GM13976 (cell line): ENCODE measurements at regions not wholly inside any gene's neighbourhood (a gene's known extent, or its start where the extent isn't known, plus 50 kb on each side); places are given as distances from the start of the nearest gene placed in this dataset.

Experiments
- DNase-seq: peaks from one replicate; pipeline ENCODE4 v3.0.0; 2012; ENCODE audit warnings: low spot score
- in situ Hi-C: fragments of 300-500 bp; cut with MboI; formaldehyde crosslinking; loops from one replicate; pipeline ENCODE4 v1.12.0; 2022; ENCODE audit warnings: low sequenced_read_pairs, mixed read lengths, inconsistent platforms; ENCODE audit not compliant: unreplicated experiment
- TF ChIP-seq, protein P1 (sequence below): IDR thresholded peaks from 2 replicates; pipeline ENCODE4 v1.5.1; 2012; ENCODE audit warnings: borderline replicate concordance, mild to moderate bottlenecking; ENCODE audit not compliant: insufficient read depth; ENCODE audit errors: extremely low read depth, missing control alignments, control extremely low read depth

DNA sequence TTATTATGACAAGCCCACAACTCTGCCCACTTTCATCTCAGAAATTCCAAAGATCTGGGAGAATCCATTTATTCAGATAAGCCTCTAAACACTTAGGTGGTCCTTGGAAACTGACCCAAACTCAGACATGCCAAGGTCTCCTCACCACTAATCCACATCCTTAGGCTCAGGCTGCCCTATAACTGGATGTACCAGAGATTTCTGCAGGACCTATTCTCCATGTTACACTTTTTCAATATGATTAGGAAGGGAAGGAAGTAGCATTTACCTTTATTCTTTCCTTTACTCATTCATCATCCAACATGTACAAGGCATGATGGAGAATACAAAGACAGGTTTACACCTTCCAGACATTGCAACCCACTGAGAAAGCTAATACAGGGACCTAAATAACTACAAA, 145.9 kb upstream of the BMP4 start:
- TF ChIP-seq, protein P1, sequence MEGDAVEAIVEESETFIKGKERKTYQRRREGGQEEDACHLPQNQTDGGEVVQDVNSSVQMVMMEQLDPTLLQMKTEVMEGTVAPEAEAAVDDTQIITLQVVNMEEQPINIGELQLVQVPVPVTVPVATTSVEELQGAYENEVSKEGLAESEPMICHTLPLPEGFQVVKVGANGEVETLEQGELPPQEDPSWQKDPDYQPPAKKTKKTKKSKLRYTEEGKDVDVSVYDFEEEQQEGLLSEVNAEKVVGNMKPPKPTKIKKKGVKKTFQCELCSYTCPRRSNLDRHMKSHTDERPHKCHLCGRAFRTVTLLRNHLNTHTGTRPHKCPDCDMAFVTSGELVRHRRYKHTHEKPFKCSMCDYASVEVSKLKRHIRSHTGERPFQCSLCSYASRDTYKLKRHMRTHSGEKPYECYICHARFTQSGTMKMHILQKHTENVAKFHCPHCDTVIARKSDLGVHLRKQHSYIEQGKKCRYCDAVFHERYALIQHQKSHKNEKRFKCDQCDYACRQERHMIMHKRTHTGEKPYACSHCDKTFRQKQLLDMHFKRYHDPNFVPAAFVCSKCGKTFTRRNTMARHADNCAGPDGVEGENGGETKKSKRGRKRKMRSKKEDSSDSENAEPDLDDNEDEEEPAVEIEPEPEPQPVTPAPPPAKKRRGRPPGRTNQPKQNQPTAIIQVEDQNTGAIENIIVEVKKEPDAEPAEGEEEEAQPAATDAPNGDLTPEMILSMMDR: no peak
- no peak for DNase-seq
- in situ Hi-C loops: no loop called here

DNA sequence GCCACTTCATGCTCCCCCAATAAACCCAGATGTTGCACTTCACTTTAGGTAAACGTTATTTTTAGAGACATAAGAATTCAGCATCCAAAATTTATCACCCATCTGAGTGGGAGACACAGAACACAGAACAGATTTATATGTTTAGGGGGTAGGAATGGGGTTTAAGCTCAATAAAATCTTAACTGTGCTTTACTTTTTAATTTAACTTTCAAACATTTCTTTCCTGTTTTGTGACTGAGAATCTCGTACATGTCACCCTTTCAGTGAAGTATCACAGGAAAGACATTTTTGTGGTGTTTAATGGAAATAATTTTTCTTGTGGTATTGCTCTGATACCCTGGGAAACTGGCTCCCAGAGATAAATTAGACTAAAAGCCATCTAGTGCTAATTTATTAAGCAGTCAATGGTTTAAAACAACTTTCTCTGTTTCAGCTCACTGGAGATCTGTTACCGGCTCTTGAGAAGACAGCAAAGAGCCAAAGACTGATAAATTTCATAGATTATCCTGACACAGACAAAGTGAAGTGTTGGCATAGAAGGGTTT, 148.0 kb upstream of the BMP4 start:
- in situ Hi-C loops: no loop called here

GRCh38 chr14:54105406-54105805, 148.8 kb upstream of the BMP4 start:
- in situ Hi-C loops: no loop called here
- DNase-seq: no peak
- TF ChIP-seq, protein P1: no peak

More for the DNA sequence above, 148.0 kb upstream of the BMP4 start:
- TF ChIP-seq, protein P1: no peak
- no peak for DNase-seq

DNA sequence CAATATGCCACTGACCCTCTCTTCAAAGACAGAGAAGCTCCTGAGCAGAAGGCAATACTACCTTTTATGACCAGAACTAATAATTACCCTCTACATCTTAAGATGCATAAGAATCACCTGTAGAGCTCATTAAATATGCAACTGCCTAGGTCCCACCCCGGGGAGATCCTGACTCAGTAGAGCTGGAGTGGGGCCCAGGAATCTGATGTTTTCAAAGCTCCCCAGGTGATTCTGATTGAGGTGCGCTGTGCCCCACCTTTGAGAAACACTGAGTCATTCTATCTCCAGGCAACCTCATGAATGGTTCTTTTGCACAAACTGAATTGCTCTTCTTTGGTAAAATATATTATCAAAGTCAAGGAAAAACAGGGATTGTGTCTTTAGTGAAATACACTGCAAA, 149.3 kb upstream of the BMP4 start:
- in situ Hi-C loops: no loop called here
- TF ChIP-seq, protein P1: no peak
- no peak for DNase-seq

DNA sequence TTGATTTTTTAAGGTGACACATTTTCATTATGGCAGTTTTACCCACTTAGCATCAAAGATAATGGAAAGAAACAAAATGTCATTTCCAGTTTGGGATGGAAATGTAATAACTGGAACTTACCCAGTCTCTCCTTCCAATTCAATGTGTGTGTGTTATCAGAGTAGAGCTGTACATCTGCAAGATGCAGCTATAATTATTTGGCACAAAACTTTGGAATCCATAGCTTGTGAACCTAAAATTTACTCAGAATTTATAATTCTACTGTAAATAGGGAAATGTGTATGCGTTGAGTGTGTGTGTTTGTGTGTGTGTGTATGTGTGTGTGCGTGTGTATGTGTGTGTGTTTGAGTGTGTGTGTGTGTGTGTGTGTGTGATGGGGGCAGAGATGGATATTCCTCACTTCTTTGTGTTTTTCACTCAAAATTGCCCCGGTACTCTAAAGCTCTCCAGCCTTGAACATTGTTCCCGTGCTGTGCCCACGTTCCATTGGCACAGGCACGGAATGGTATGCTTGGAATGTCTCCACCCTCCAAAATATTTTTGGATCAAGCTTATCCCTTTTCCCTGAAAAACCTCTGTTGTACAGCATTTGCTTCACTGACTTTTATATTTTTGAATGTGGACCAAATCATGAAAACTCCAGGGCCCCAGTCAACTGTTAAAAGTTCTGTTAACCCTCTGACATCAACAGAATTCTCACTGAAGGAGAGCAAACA, 150.2 kb upstream of the BMP4 start:
- TF ChIP-seq, protein P1: no peak
- in situ Hi-C loops: no loop called here
- DNase-seq: no peak

GRCh38 chr14:54108481-54109471, 152.2 kb upstream of the BMP4 start:
- DNase-seq: no peak
- TF ChIP-seq, protein P1: no peak
- in situ Hi-C loops: no loop called here
